LNCAP (cell line): ENCODE measurements at regions not wholly inside any gene's neighbourhood (a gene's known extent, or its start where the extent isn't known, plus 50 kb on each side); places are given as distances from the start of the nearest gene placed in this dataset.

Experiments
- TF ChIP-seq, protein P1 (sequence below): fragments of 450-650 bp; IDR thresholded peaks from 2 replicates; pipeline ENCODE4 v1.5.1; 2017; ENCODE audit warnings: mild to moderate bottlenecking

DNA sequence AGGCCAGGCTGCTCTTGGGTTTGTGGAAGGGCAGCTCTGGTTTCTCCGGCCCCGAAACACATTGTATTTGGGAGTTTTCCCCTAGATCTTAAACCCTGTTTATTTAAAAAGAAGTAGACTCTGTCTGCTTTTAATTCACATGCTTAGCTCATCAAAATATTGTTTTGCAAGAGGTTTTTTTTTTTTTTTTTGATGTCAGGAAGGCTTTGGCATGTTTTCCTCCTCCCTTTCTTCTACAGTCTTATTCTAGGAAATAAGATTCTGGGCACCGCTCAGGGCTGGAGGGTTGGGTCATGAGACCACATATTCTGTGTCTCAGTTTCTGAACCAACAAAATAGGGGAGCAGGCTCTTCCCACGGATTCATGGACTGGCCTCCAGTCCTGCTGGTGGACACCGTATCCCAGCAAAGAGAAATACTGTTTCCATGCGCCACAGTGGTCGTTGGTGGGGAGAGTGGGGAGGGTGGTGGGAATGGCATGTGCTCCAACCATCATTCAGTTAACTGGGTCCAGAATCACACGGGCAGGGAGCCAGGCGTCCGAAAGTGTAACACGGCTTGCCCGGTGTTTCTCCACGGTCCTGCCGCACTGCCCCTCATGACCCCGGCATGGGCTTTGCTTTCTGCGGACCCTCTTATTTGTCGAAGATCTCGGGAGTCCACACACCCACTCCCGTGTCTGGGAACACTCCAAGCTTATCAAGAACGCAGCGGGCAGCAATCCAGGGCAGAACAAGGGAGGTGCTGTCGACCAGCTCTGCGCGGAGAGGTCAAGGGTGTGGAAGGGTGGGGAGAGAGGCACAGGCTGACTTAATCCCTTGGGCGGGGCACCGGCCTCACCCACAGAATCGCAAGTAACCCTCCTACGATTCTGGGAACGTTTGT lies 176.7 kb downstream of the GLI2 start:
- TF ChIP-seq, protein P1, sequence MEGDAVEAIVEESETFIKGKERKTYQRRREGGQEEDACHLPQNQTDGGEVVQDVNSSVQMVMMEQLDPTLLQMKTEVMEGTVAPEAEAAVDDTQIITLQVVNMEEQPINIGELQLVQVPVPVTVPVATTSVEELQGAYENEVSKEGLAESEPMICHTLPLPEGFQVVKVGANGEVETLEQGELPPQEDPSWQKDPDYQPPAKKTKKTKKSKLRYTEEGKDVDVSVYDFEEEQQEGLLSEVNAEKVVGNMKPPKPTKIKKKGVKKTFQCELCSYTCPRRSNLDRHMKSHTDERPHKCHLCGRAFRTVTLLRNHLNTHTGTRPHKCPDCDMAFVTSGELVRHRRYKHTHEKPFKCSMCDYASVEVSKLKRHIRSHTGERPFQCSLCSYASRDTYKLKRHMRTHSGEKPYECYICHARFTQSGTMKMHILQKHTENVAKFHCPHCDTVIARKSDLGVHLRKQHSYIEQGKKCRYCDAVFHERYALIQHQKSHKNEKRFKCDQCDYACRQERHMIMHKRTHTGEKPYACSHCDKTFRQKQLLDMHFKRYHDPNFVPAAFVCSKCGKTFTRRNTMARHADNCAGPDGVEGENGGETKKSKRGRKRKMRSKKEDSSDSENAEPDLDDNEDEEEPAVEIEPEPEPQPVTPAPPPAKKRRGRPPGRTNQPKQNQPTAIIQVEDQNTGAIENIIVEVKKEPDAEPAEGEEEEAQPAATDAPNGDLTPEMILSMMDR: no peak

DNA sequence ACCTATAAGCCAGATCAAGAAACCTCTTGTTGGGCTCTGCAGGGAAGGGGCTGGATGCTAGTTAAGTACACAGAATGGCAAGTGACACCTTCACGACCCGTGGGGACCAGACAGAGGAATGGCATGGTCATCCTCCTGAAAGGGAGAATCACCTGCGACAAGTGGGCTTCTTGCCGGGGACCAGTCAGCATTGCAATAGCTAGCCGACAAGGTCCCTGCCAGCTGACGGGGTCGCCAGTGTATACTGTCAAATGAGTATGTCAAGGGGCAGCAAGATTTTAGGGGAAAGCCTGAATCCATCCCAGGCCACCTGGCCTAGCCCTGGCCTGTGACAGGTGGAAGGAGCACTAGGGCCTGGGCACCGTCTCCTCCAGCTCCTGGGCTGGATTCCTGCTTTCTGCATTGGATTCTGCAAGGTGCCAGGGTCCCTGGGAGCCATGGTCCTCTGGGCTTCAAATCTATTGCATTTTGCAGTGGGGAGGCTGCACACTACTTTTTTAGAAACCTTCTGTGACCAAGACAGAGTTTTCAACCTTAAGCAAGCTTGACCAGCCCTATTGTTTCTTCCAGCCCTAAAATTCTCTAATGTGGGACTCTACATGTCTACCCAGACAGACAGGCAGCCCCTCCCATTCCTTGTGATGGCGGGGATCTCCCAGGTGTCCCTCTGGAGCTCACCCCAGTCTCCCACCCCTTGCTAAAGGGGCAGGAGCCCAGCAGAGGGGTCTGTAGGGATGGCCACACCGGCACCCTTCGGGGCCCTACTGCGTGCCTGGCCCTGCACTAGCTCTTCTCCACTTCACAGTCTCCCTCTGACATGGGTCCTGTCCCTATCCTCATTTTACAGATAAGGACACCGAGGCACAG lies 178.5 kb downstream of the GLI2 start:
- TF ChIP-seq, protein P1: no peak

DNA sequence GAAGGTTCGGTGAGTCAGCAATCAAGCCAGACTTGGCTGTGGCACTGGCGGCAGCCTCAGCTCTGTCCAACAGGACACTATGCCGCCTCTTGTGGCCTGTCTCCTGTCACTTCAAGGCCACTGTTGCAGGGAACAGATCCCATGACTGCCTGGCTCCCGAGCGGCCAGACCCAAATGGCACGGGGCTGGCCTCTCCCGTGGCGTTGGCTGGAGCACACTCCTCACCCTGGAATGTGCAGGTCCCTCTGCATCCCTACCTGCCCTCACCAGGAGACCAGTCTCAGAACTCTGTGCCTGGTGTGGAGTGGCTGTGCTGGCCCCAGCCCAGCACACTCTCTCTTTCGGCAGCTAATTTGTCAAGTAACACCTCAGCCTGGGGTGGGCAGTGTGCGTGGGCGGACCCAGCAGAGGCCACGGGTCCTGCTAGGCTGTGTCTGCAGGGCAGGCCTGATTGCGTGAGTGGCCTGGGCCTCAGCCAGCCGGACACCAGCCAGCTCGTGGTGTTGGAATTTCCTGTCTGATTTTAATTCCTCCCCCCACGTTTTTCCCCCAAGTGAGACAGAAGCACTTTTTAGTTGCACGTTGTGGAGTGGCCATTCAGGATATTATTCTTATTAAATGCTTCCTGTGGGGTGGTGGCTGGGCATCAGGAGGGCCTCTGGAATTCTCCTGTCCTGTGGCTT lies 179.3 kb downstream of the GLI2 start:
- TF ChIP-seq, protein P1: no peak

DNA sequence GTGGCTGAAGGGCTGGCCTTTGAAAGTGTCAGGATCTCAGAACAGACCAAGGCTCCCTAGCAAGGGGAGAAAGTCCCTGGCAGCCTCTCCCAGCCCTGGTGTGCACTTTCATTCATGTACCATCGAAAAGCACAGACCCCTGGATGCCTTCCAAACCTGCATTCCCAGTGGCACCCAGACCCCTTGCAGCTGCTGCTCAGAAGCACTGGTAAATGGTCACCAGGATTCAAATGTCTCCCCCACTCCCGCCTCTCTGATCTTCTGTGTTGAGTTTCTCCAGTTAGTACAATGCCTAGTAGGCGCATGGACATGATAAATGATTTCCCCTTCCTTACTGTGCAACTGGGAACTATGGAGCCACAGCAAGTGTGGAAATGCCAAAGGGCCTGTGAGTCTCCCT lies 180.0 kb downstream of the GLI2 start:
- TF ChIP-seq, protein P1: no peak

DNA sequence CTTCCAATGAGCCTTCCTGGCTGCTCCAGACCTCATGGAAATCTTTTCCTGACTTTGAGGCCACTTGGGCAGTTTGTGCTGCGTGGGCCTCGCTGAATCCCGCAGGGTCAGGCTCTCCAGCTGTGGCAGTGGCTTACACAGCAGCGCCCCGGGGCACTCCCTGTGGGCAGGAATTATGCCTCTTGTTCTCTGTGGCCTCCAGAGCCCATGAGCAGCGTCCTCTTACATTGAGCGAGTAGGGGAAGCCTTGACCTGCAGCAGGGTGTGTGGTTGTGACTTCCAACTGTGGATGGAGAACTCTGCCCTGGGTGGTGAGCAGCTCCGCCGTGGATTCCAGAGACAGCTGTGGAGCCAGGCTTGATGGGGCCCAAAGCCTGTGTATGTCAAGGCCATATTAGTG lies 180.8 kb downstream of the GLI2 start:
- TF ChIP-seq, protein P1: no peak

DNA sequence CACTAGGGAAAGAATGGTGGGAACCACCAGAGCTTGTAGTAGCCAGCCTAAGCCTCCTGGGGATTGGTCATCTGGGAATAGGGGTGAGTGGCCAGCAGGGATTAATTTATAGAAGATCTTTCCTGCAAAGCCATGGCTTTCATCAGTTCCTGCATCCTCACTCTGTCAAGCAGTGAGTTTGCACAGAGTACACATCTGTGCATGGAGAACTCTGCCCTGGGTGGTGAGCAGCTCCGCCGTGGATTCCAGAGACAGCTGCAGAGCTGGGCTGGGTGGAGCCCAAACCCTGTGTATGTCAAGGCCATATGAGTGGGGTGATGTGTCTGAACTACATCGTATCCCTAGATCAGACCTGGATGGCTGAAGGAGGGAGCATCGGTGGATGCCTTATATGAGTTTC lies 182.2 kb downstream of the GLI2 start:
- TF ChIP-seq, protein P1: no peak

DNA sequence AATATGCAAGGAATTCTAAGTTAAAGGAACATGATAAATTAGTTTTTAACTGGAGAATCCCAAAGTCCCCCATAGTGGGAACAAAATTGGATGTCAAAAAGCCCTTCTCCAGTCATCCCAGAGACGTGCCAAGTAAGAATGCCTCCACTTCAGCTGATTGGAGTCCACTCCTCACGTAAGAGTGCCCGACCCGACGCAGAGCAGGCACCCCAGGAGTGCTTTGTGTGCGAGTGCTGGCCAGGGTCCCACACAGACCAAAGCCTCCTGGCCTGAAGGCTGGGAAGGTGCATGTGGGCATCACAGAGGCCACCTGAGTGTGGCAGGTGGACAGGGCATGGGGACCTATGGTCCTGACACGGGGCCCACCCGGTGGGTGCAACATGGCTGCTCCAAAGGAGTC lies 183.5 kb downstream of the GLI2 start:
- TF ChIP-seq, protein P1: no peak
